HL-60/S4 treated with phorbol 12-myristate 13-acetate at 8.2 ng/mL for 4 days and 3 days (cell line): ENCODE measurements at regions not wholly inside any gene's neighbourhood (a gene's known extent, or its start where the extent isn't known, plus 50 kb on each side); places are given as distances from the start of the nearest gene placed in this dataset.
"Not testable (repeated sequence)": the region's sequence is repeated elsewhere in the genome, so short reads cannot be mapped to it uniquely, and the experiment has no call there.

ENCODE experiments used
- in situ Hi-C: fragments of 300-500 bp; cut with MboI; formaldehyde crosslinking; loops from 2 replicates; pipeline ENCODE4 v1.15.0; 2022; ENCODE audit warnings: low sequenced_read_pairs

DNA sequence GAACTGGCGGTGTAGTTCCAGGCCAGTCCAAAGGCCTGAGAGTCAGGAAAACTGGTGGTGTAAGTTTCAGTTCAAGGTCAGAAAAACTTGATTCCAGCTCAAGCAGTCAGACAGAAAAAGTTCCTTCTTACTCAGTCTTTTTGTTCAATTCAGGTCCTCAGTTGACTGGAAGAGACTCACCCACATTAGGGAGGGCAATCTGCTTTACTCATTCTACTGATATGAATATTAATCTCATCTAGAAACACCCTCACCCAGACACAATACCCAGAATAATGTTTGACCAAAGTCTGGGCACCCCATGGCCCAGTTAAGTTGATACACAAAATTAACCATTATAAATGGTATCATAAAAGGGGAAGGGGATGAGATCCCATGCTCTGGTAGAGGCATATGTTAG, 50.1 kb upstream of the LTA4H start:
- in situ Hi-C loops = no loop called here

DNA sequence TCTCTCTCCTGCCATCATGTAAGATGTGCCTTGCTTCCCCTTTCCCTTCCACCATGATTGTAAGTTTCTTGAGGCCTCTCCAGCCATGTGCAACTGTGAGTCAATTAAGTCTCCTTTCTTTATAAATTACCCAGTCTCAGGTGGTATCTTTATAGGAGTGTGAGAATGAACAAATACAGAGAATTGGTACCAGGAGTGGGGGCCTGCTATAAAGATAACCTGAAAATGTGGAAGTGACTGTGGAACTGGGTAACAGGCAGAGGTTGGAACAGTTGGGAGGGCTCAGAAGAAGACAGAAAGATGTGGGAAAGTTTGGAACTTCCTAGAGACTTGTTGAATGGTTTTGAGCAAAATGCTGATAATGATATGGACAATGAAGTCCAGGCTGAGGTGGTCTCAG, 50.8 kb upstream of the LTA4H start:
- in situ Hi-C loops = not testable (repeated sequence)

DNA sequence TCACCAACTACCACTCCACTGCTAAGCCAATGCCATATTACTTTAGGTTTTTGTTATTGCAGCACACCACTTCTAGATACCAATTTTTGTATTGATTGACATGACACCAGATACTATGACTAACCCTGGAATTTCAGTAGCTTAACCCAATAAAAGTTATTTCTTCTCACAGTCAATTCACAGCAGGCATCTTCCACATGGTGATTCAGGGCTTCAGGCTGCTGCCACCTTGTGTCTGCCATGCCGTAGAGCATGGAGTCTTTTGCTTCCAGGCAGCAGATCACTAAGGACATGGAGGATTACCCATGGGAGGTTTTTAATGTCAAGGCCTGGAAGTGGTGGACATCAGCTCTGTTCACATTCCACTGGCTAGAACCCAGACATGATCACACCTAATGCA, 56.4 kb upstream of the LTA4H start:
- in situ Hi-C loops = no loop called here

DNA sequence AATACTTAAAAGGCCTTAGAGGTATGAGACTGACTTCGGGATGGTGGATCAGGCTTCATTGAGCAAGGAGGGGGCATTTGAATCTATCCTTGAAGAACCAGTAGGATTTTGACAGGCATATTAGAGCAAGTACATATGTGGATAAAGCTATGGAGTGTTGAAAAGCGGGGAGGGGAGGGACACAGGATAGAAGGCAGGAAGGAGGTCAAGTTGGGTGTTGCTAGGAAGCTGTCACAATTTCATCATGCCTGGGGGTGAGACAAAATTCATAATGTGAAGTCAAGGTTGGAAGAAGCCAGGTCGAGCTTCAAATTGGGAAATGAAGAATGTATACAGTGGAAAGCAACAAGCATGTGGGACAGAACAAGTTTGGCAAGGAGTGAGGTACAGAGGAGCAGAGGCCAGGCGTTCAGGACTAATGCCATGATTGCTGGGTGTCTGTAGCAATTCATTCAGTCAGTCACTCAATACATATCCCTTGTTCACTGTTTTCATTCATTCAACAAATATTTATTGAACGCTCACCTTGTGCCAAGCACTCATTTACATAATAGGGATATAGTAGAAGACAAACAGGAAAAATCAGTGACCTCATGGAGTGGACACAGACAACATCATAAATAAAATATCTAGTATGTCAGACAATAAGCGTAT, 58.3 kb upstream of the LTA4H start:
- in situ Hi-C loops = no loop called here

DNA sequence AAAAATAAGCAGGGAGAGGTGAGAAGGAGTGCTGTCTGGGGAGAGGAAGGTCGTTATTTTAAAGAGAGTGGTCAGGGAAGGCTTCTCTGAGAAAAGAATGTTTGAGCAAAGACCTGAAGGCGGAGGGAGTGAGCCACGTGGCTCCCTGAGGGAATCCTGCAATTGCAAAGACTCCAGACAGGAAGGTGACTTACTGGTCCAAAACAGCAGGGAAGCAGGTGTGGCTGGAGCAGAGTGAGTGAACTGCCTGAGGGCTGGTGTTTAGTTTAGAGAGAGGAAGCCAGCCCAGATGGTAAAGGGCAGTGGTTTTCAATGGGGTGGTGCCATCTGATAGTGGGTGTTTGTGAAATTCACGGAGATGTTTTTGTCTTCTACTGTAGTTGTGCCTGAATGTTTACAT, 58.8 kb upstream of the LTA4H start:
- in situ Hi-C loops = no loop called here

DNA sequence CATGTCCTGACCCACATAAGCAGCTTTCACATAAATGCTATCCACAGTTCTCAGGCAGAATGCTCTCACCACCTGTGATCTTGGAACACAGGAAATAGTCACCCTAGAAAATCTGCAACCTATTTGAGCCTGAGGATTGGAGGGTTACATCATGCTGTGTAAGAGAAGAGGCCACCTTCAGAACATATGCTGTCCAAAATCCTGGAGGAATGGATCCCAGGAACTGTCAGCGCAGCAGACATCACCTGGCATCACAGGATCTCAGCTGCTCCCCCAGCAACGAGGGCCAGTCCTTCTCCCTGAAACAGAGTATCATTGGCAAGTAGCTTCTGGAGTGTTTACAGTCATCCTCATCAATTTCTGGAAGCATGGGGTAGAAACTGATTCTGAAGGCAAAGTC, 63.2 kb upstream of the LTA4H start:
- in situ Hi-C loops = no loop called here

DNA sequence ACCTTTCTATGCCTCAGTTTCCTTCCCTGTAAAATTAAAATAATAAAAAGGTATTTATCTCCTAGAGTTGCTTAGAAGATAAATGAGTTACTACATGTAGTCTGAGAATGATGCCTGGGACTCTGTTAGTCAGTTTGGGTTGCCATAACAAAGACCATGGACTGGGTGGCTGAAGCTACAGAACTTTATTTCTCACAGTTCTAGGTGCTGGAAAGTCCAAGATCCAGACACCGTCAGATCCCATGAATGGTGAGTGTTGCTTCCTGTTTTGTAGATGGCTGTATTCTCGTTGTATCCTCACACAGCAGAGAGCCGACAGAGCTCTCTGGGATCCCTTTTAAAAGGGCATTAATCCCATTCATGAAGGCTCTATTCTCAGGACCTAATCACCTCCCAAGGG, 64.0 kb upstream of the LTA4H start:
- in situ Hi-C loops = no loop called here

DNA sequence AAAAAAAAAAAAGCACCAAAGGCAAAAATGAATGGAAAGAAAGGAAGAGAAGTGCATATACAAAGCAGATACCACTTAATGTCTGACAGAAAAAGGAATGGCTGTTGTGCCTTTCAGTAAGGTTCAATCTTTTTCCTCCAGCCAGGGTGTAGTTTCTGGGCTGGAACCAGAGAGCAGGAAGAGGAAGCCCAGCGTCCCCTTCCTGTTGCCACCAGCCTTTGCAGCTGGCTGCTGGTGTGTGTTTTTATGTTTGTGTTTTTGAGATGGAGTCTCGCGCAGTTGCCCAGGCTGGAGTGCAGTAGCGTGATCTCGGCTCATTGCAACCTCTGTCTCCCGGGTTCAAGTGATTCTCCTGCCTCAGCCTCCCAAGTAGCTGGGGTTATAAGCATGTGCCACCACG, 64.6 kb upstream of the LTA4H start:
- in situ Hi-C loops = no loop called here

DNA sequence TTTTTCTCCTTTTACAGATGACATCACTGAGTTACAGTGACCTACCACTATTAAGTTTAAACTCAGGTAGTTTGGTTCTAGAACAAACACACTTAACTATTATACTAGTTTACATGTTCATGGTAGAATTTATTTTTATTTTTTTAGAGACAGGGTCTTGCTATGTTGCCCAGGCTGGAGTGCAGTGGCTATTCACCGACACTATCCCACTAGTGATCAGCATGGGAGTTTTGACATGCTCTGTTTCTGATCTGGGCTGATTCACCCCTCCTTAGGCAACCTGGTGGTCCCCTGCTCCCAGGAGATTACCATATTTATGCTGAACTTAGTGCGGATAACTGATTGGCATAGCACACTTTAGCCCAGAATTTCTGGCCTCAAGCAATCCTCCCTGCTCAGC, 66.4 kb upstream of the LTA4H start:
- in situ Hi-C loops = no loop called here

DNA sequence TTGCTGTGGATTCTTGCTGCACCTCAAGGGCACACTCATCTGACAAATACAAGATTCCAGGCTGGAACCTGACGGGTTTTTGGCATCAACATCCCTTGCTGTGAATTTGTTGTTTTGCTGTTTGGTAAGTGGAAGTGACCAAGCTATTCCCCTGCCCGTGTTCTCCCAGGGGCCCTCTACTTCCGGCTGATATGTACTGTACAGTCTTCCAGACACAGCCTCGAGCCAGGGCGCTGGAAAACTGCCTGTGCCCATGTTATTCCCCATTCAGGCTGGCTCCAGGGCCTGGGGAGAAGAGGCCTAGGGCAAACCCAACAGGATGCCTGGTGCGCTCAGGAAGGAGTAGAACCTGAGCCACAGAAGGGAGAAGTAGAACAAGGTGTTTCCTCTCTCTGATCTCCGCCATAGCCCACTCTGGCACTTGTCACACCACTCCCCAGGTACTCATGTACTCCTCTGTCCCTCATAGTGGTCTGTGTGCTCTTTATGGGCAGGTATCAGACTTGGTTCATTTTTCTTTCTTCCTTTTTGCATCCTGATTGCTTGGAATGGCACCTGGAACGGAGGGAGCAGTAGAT, 67.8 kb upstream of the LTA4H start:
- in situ Hi-C loops = no loop called here

DNA sequence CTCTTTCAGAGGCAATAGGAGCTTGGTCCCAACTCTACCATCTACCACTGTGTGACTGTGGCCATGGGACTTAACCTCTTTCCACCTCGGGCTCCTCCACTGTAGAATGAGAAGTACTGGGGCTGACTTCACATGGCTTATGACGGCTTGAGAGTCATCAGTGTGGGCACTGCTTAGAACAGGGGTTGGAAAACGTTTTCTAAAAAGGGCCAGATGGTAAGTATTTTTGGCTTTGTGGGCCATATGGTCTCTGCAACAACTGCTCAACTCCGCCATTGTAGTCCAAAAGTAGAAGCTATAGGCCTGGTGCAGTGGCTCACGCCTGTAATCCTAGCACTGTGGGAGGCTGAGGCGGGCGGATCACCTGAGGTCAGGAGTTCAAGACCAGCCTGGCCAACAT, 69.2 kb upstream of the LTA4H start:
- in situ Hi-C loops = no loop called here

DNA sequence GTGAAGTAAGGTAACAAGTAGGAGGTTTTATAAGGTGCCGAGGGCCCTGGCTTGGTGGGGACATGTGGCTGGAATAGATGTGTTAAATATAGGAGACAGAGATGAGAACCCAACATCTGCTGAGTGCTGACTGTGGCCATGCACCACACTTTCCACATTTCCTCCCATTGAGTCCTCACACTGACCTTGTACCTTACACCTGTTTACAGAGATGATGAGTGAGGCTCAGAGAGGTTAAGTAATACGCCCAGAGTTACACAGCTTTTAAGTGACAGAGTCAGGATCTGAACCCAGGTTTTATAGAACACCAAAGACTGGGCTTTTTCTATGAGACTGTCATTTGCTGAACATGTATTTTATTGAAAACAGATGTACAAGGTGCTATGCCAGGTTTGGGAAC, 70.8 kb upstream of the LTA4H start:
- in situ Hi-C loops = no loop called here

DNA sequence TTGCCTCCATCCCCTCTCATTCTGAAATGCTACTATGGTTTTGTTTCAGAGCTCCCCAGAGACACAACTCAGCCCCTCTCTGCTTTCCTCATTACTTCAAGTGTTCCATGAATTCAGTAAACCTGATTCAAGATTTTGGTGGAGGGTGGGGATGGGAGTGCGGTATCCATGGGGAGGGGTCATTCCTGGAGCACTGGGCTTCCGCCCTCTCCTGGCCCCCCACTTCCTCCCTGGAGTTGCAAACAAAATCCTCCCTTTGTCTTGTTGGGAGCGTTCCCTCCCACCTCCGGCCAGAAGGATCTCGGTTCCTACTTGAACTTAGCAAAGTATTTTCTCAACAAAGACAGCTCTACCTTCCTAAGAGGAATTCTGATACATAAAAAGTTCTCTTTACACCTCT, 71.8 kb upstream of the LTA4H start:
- in situ Hi-C loops = no loop called here

DNA sequence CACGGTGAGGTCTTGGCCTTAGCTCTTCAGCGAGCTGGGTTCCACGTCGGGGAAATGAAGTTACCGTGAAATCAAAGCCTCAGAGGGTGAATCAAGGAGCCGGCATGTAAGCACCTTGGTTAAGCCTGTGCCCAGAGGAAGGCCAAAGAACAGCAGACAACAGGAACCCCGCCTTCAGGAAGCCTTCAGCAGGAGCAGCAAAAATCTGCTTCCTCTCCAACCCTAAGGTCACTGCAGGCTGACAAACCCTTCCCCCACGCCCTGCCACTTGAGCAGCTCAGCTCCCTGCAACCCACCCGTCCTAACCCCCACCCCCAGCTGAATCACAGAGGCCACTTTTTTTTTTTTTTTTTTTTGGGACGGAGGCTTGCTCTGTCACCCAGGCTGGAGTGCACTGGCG, 72.9 kb upstream of the LTA4H start:
- in situ Hi-C loops = no loop called here

DNA sequence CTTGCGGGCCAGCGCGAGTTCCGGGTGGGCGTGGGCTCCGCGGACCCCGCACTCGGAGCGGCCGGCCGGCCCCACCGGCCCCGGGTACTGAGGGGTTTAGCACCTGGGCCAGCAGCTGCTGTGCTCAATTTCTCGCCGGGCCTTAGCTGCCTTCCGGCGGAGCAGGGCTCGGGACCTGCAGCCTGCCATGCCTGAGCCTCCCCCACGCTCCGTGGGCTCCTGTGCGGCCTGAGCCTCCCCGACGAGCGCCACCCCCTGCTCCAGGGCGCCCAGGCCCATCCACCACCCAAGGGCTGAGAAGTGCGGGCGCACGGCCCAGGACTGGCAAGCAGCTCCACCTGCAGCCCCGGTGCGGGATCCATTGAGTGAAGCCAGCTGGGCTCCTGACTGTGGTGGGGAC, 73.6 kb upstream of the LTA4H start:
- in situ Hi-C loops = not testable (repeated sequence)

DNA sequence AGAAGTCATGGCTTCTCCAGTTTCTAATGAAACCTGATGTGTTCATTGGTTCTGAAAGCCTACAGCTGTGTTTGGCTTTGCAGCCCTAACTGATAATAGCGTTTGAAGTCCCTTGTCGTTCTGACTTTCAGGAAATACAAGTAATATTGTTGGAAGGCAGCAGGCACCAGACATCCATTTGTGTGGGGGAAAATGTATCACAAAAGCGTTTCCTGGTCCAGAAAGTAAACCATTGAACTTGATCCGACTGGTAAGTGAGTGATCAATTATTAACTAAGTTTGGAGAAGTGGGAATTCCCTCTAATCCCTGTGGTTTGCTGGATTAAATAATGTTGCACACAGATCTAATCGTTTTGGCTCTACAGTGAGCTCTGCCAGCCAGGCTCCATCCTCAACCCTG, 77.3 kb upstream of the LTA4H start:
- in situ Hi-C loops = no loop called here

DNA sequence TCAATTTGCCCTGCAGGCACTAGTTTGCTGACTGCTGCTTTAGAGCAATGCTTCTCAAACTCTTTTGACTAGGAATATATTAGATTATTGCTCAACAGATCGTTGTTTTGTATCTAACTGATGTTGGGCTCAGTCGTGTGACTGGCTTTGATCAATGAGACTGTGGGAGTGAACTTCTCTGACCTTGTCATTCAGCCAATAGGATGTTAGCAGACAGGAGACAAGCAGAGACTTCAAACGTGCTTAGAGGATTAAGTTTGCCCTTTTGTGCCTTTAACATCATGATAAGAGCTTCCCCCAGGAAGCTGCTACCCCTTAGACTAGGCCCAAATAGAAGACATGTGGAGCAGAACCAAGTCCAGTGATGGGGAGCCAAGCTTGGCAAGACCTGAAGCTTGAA, 76.7 kb upstream of the ELK3 start:
- in situ Hi-C loops = no loop called here

DNA sequence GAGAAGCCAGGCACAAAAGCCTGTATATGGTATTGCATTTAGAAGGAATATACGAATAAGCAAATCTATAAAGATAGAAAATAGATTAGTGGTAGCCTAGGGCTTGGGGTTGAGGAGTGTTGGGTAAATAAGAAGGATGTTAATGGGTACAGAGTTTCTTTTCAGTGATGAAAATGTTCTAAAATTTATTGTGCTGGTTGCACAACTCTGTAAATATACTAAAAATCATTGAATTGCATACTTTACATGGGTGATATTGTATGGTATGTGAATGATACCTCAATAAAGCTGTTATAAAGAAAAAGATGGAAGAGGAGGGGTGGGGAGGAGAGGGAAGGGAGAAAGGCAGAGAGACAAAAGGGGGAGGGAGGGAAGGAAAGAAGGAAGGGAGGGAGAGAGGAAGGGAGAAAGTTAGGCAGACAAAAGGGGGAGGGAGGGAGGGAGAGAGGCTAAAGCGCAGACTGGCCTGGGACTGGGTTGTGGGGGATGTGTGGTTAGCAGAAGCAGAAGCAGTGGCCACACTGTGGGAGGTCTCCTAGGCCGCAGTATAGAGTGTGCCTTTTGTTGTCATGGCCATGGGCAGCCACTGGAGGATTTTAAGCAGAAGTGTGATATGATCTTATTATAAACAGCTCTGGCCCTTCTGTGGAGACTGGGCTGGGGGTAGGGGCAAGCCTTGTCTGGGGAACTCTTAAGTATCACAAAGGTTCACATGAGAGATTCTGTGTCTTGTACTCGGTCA, 73.6 kb upstream of the ELK3 start:
- in situ Hi-C loops = loop anchor here (10.0 kb wide), 2 partner anchors 56 to 74 kb away; partner anchors contain the start of gene ELK3

DNA sequence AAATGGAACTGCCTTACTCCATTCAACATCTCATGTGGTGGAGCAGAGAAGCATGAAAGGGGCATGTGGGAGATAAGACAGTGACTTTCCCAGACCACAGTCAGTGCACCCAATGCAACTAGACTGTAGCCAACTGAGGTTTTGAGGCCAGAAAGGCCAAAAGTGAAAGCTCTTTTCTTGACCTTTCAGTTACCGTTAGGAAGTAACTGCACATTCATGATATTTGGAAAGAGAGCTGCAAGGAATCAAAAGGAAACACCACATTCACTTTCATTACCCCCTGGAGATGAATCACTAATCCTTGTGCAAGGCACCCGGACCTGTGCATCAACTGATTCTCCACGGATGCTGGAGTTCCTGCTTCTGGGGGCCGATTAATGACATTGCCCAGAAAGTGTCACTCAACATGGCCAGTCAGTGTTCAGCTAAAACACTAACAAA, 72.9 kb upstream of the ELK3 start:
- in situ Hi-C loops = loop anchor here (10.0 kb wide), 2 partner anchors 56 to 74 kb away; partner anchors contain the start of gene ELK3

DNA sequence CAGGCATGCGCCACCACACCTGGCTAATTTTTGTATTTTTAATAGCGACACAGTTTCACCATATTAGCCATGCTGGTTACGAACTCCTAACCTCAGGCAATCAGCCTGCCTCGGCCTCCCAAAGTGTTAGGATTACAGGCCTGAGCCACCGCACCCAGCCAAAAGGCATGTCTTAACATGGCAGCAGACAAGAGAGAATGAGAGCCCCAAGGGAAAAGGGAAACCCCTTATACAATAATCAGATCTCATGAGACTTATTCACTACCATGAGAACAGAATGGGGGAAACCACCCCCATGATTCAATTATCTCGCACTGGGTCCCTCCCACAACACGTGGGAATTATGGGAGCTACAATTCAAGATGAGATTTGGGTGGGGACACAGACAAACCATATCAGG, 65.9 kb upstream of the ELK3 start:
- in situ Hi-C loops = loop anchor here (10.0 kb wide), 2 partner anchors 63 to 67 kb away; partner anchors contain the start of gene ELK3

DNA sequence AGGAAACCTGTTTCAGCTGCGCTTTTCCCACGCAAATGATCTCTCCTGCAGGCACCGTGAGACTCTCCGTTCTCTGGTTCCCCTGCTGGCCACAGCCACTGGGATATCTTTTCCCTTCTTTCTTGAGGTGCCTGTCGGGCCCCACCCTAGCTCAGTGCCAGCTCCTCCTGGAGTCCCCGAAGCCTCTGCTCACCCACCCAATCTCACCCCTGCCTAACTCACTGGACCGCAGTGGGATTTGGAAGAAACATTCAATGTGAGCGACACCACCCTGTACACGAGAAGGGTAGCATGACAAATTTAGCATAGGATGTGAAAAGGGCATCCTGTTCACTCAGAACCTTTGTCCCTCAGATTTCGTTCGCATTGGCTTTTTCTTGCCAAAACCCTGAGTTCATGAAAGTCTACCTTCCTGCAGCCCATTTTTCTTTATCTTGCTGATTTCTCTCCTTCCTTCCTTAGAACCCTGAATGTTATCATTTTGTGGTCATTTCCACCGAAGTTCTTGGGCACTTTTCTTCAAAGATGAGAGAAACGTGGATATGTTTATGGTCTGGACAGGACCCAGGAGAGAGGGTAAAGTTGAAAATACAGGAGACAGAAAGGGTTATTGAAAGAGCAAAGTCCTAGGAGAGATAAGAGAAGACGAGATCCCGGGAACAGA, 63.6 kb upstream of the ELK3 start:
- in situ Hi-C loops = no loop called here
